ENCODE measurements at regions not wholly inside any gene's neighbourhood (a gene's known extent, or its start where the extent isn't known, plus 50 kb on each side); places are given as distances from the start of the nearest gene placed in this dataset.

GRCh38 chr19:46911456-46911855 lies 50.7 kb downstream of the ARHGAP35 start:
- Histone ChIP-seq H3K27ac (ENCODE audit: low read length) (peak overlapping the region; percentile 44; the same call in 1 of the 2 replicates), H3K36me3 (ENCODE audit: control insufficient read depth, insufficient read depth, low read length) (no peaks in the 10 kb centered on the region), H3K4me1 (ENCODE audit: control insufficient read depth, insufficient read depth, low read length) (peaks cover 61% of the 10 kb centered on the region)

GRCh38 chr19:46913198-46913851 lies 52.5 kb downstream of the ARHGAP35 start:
- Histone ChIP-seq H3K27me3 (ENCODE audit: control insufficient read depth, insufficient read depth, low read length) (no peaks in the 10 kb centered on the region), H3K4me3 (ENCODE audit: low read depth in 2 of 2, low read length in 2 of 2) (no peak overlapping the region; a peak in 1 of 4 replicates), H3K36me3 (ENCODE audit: control insufficient read depth, insufficient read depth, low read length) (no peaks in the 10 kb centered on the region), H3K27ac (ENCODE audit: low read length) (peak overlapping the region; percentile 82), H3K9me3 (ENCODE audit: control insufficient read depth, insufficient read depth, low read depth, low read length) (no peaks in the 10 kb centered on the region), H3K4me1 (ENCODE audit: control insufficient read depth, insufficient read depth, low read length) (peaks cover 56% of the 10 kb centered on the region)
- ChIA-PET POLR2A (interaction anchor here (0.6 kb wide), 1 partner anchor 32 kb away, joined by 3 read pairs; no protein-coding TSS in a partner anchor), CTCF (interaction anchor here (0.7 kb wide), 1 partner anchor 13 kb away, joined by 3 read pairs; no protein-coding TSS in a partner anchor)
- in situ Hi-C loops (cut with HindIII; ENCODE audit: low pct_unique_long_range_greater_than_20kb, low sequenced_read_pairs) = no loop called here
- peak; percentile 73 for ATAC-seq
- no TSS peak for BruUV-seq (replicated peaks)
- no peak for DNase-seq (ENCODE audit: low read depth, low spot score)
- intact Hi-C loops (cut with micrococcal nuclease; ENCODE audit: unreplicated experiment) = no loop called here
- no peak for TF ChIP-seq TCF7L2 (IDR thresholded peaks at IDR 0.05; ENCODE audit: low read depth, low read length)
- no peak for TF ChIP-seq REST (IDR thresholded peaks at IDR 0.05; ENCODE audit: insufficient read depth in 1 of 2, low read depth in 2 of 2, low read length in 1 of 2)
- no peak for TF ChIP-seq CTCF (IDR thresholded peaks at IDR 0.05)
- TF ChIP-seq POLR2AphosphoS5 (IDR thresholded peaks at IDR 0.05; ENCODE audit: low read depth, low read length) = no peak

More at GRCh38 chr19:46911456-46911855, 50.7 kb downstream of the ARHGAP35 start:
- no peak overlapping the region for H3K4me3 ChIP-seq (ENCODE audit: low read depth in 2 of 2, low read length in 2 of 2)
- in situ Hi-C loops (cut with HindIII; ENCODE audit: low pct_unique_long_range_greater_than_20kb, low sequenced_read_pairs) (no loop called here), intact Hi-C loops (cut with micrococcal nuclease; ENCODE audit: unreplicated experiment) (no loop called here)
- ChIA-PET POLR2A (no interaction called here), CTCF (no interaction called here)
- DNase-seq (ENCODE audit: low read depth, low spot score) (no peak), ATAC-seq (no peak)
- no peaks in the 10 kb centered on the region for H3K27me3 ChIP-seq (ENCODE audit: control insufficient read depth, insufficient read depth, low read length)
- no TSS peak for BruUV-seq (replicated peaks)
- TF ChIP-seq SIN3A (IDR thresholded peaks at IDR 0.05; ENCODE audit: borderline replicate concordance, insufficient read depth, low read depth, low read length) = no peak
- no peak for TF ChIP-seq CTCF (IDR thresholded peaks at IDR 0.05)
- no peak for TF ChIP-seq POLR2AphosphoS5 (IDR thresholded peaks at IDR 0.05; ENCODE audit: low read depth, low read length)
- TF ChIP-seq REST (IDR thresholded peaks at IDR 0.05; ENCODE audit: insufficient read depth in 1 of 2, low read depth in 2 of 2, low read length in 1 of 2) = no peak
- no peak for TF ChIP-seq TCF7L2 (IDR thresholded peaks at IDR 0.05; ENCODE audit: low read depth, low read length)
- no peaks in the 10 kb centered on the region for H3K9me3 ChIP-seq (ENCODE audit: control insufficient read depth, insufficient read depth, low read depth, low read length)
